B cell (primary cell): ENCODE measurements at regions not wholly inside any gene's neighbourhood (a gene's known extent, or its start where the extent isn't known, plus 50 kb on each side); places are given as distances from the start of the nearest gene placed in this dataset.

ENCODE experiments used
- ATAC-seq: fragments of 200-7000 bp; cut with Tn5 transposase; one replicate; pipeline ENCODE4 v1.10.0; 2021; ENCODE audit warnings: low read depth, mild to moderate bottlenecking, moderate number of reproducible peaks, moderate library complexity
- CTCF ChIA-PET: fragments of 350-600 bp; sonication (Branson Sonifier 250); formaldehyde crosslinking; loops from one replicate; lab custom pipeline; 2021; ENCODE audit warnings: antibody characterized with exemption, inconsistent platforms; lab: Charles Lee
- POLR2A ChIA-PET: fragments of 350-600 bp; sonication (Branson Sonifier 250); formaldehyde crosslinking; loops from one replicate; lab custom pipeline; 2021; ENCODE audit warnings: antibody characterized with exemption; lab: Charles Lee
- DNase-seq: peaks from one replicate; pipeline ENCODE4 v3.0.0; 2013
- H2AFZ ChIP-seq: 2 replicates; pipeline ENCODE4 v1.6.1; 2012; ENCODE audit warnings: mild to moderate bottlenecking, low read depth, low read length; ENCODE audit not compliant: insufficient read depth, poor library complexity, severe bottlenecking
- H3K27ac ChIP-seq, 2 donors: 1 replicate in 1 of 2; 2 replicates in 1 of 2; pipeline ENCODE4 v1.5.1; 2012 to 2013; ENCODE audit warnings: low read length in 2 of 2, mild to moderate bottlenecking in 2 of 2, moderate library complexity in 1 of 2
- H3K27me3 ChIP-seq, 4 experiments: fragments of 200-600 bp in 1 of 4; sonication (generic) in 1 of 4; replicated peaks in 1 of 4; 1 replicate in 2 of 4; 2 replicates in 2 of 4; pipeline versions ENCODE4 v1.6.1 to v1.7.0; 2013 to 2016; ENCODE audit warnings: low read length in 3 of 4, mild to moderate bottlenecking in 2 of 4, mixed read lengths in 1 of 4, moderate library complexity in 1 of 4; ENCODE audit not compliant: insufficient read depth in 4 of 4, control insufficient read depth in 3 of 4; ENCODE audit errors: control extremely low read depth in 1 of 4
- H3K36me3 ChIP-seq, 2 experiments: replicated peaks in 1 of 2; 1 replicate in 1 of 2; 2 replicates in 1 of 2; pipeline versions ENCODE4 v1.6.1 to v1.7.1; 2013; ENCODE audit warnings: low read length in 1 of 2; ENCODE audit not compliant: insufficient read depth in 2 of 2, control insufficient read depth in 1 of 2; ENCODE audit errors: control extremely low read depth in 1 of 2, extremely low read depth in 1 of 2
- H3K4me1 ChIP-seq, 2 donors: fragments of 200-600 bp in 1 of 2; sonication (generic) in 1 of 2; 1 replicate in 1 of 2; 2 replicates in 1 of 2; pipeline versions ENCODE4 v1.5.1 to v1.6.1; 2013 to 2017; ENCODE audit warnings: low read length in 2 of 2; ENCODE audit not compliant: control insufficient read depth in 2 of 2, insufficient read depth in 2 of 2
- H3K4me2 ChIP-seq: replicated peaks from 2 replicates; pipeline ENCODE3; 2012; ENCODE audit warnings: mild to moderate bottlenecking, low read depth, low read length; ENCODE audit not compliant: poor library complexity, severe bottlenecking
- H3K4me3 ChIP-seq, 5 experiments: fragments of 200-600 bp in 1 of 5; sonication (generic) in 1 of 5; 1 replicate in 3 of 5; 2 replicates in 2 of 5; pipeline versions ENCODE4 v1.5.1 to v1.7.0; 2011 to 2016; ENCODE audit warnings: low read length in 4 of 5, mild to moderate bottlenecking in 4 of 5, low read depth in 2 of 5, control low read depth in 1 of 5, moderate library complexity in 1 of 5; ENCODE audit not compliant: insufficient read depth in 1 of 5; ENCODE audit errors: control extremely low read depth in 1 of 5, extremely low read depth in 1 of 5
- H3K79me2 ChIP-seq: fragments of 200-600 bp; sonication (generic); one replicate; pipeline ENCODE4 v1.6.0; 2016; ENCODE audit warnings: low read length; ENCODE audit not compliant: control insufficient read depth, insufficient read depth
- H3K9ac ChIP-seq: fragments of 200-600 bp; sonication (generic); 2 replicates; pipeline ENCODE4 v1.6.1; 2017; ENCODE audit warnings: mild to moderate bottlenecking, low read length, moderate library complexity
- H3K9me3 ChIP-seq, 3 donors: one replicate each; pipeline versions ENCODE4 v1.6.1 to v1.7.1; 2013; ENCODE audit warnings: low read length in 2 of 3; ENCODE audit not compliant: control insufficient read depth in 2 of 3, insufficient read depth in 1 of 3; ENCODE audit errors: control extremely low read depth in 1 of 3
- H4K20me1 ChIP-seq: 2 replicates; pipeline ENCODE4 v1.6.0; 2012; ENCODE audit warnings: mild to moderate bottlenecking, low read length; ENCODE audit not compliant: insufficient read depth, control insufficient read depth, poor library complexity, severe bottlenecking
- H3K27ac Mint-ChIP-seq: one replicate; pipeline ENCODE4 v1.8.0; 2021; ENCODE audit warnings: mixed read lengths
- H3K27me3 Mint-ChIP-seq: one replicate; pipeline ENCODE4 v1.8.0; 2021; ENCODE audit warnings: mixed read lengths
- H3K4me1 Mint-ChIP-seq: one replicate; pipeline ENCODE4 v1.8.0; 2021; ENCODE audit warnings: mixed read lengths
- H3K4me3 Mint-ChIP-seq: one replicate; pipeline ENCODE4 v1.8.0; 2021; ENCODE audit warnings: mixed read lengths
- H3K9me3 Mint-ChIP-seq: one replicate; pipeline ENCODE4 v1.8.0; 2022; ENCODE audit warnings: mixed read lengths; ENCODE audit not compliant: insufficient read depth
- CTCF ChIP-seq: fragments of 200-600 bp; IDR thresholded peaks from one replicate; pipeline ENCODE4 v1.8.0; 2022; ENCODE audit warnings: antibody characterized with exemption, mild to moderate bottlenecking
- EZH2 ChIP-seq: IDR thresholded peaks from 2 replicates; pipeline ENCODE4 v1.6.1; 2012; ENCODE audit warnings: borderline replicate concordance, low read depth, mild to moderate bottlenecking, moderate library complexity, low read length; ENCODE audit not compliant: insufficient read depth, poor library complexity, severe bottlenecking
- WGBS: methylation state at CpG from one replicate; pipeline ENCODE4 v1.1.5; 2013; ENCODE audit warnings: missing lambda C conversion rate; ENCODE audit not compliant: insufficient coverage; 5-methylcytosine and 5-hydroxymethylcytosine counted together
- intact Hi-C: fragments of 100-400 bp; cut with micrococcal nuclease; formaldehyde crosslinking; loops from one replicate; pipeline ENCODE4 v1.10.0; 2022

- TF ChIP-seq EZH2 (no peak), CTCF (no peak)
- Histone ChIP-seq H3K27me3 (no peaks in the 10 kb centered on the region), H3K79me2 (no peaks in the 10 kb centered on the region), H3K4me2 (no peak overlapping the region), H4K20me1 (no peaks in the 10 kb centered on the region), H2AFZ (no peak overlapping the region), H3K36me3 (no peaks in the 10 kb centered on the region), H3K27ac (no peak overlapping the region), H3K9ac (no peak overlapping the region), H3K9me3 (no peaks in the 10 kb centered on the region), H3K4me3 (no peak overlapping the region), H3K4me1 (no peaks in the 10 kb centered on the region)
- ATAC-seq (no peak), DNase-seq (no peak)
- H3K27ac Mint-ChIP-seq: no peak overlapping the region
- no peaks in the 10 kb centered on the region for H3K9me3 Mint-ChIP-seq
- no peaks in the 10 kb centered on the region for H3K27me3 Mint-ChIP-seq
- intact Hi-C loops: no loop called here
- no peaks in the 10 kb centered on the region for H3K4me1 Mint-ChIP-seq
- ChIA-PET CTCF (no interaction called here), POLR2A (no interaction called here)
- H3K4me3 Mint-ChIP-seq: no peak overlapping the region
- WGBS: no CpG with 5 or more reads among the region's 3 CpGs
These were observed 82.3 kb upstream of the AGTR1 start for GRCh38 chr3:148615382-148615781.

GRCh38 chr3:148625095-148625736, 72.5 kb upstream of the AGTR1 start:
- no peaks in the 10 kb centered on the region for H3K36me3 ChIP-seq
- no peaks in the 10 kb centered on the region for H3K79me2 ChIP-seq
- Mint-ChIP-seq H3K9me3 (peaks cover 3% of the 10 kb centered on the region), H3K27me3 (no peaks in the 10 kb centered on the region), H3K4me3 (no peak overlapping the region), H3K4me1 (no peaks in the 10 kb centered on the region), H3K27ac (no peak overlapping the region)
- no peak overlapping the region for H3K4me3 ChIP-seq
- ChIA-PET POLR2A (no interaction called here), CTCF (no interaction called here)
- H3K4me2 ChIP-seq: no peak overlapping the region
- ATAC-seq: no peak
- no CpG with 5 or more reads among the region's 4 CpGs for WGBS
- TF ChIP-seq CTCF (no peak), EZH2 (no peak)
- H2AFZ ChIP-seq: no peak overlapping the region
- intact Hi-C loops: no loop called here
- no peaks in the 10 kb centered on the region for H3K9me3 ChIP-seq
- H3K27ac ChIP-seq: no peak overlapping the region
- H3K9ac ChIP-seq: no peak overlapping the region
- H3K4me1 ChIP-seq: no peaks in the 10 kb centered on the region
- H4K20me1 ChIP-seq: no peaks in the 10 kb centered on the region
- DNase-seq: no peak
- H3K27me3 ChIP-seq: no peaks in the 10 kb centered on the region
